NCI-H2107 treated with DMSO at 0.1 percent for 48 hours (cell line): ENCODE measurements at regions not wholly inside any gene's neighbourhood (a gene's known extent, or its start where the extent isn't known, plus 50 kb on each side); places are given as distances from the start of the nearest gene placed in this dataset.
"Not testable (repeated sequence)": the region's sequence is repeated elsewhere in the genome, so short reads cannot be mapped to it uniquely, and the experiment has no call there.

Source experiments
- DNase-seq: peaks from one replicate; lab custom pipeline; 2025; ENCODE audit not compliant: unreplicated experiment; lab: John Stamatoyannopoulos, UW

GRCh38 chr11:114802878-114803277, 124.6 kb downstream of the NXPE2 start:
- no peak for DNase-seq

DNA sequence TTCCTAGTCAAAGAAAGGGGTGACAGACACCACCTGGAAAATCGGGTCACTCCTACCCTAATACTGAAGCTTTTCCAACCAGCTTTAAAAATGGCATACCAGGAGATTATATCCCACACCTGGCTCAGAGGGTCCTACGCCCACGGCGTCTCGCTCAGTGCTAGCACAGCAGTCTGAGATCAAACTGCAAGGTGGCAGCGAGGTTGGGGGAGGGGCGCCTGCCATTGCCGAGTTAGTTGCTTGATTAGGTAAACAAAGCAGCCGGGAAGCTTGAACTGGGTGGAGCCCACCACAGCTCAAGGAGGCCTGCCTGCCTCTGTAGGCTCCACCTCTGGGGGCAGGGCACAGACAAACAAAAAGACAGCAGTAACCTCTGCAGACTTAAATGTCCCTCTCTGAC, 127.1 kb downstream of the NXPE2 start:
- DNase-seq = not testable (repeated sequence)

- no peak for DNase-seq
Measured at GRCh38 chr11:114811971-114812370, 133.6 kb downstream of the NXPE2 start.

GRCh38 chr11:114812733-114813132, 134.4 kb downstream of the NXPE2 start:
- no peak for DNase-seq

DNA sequence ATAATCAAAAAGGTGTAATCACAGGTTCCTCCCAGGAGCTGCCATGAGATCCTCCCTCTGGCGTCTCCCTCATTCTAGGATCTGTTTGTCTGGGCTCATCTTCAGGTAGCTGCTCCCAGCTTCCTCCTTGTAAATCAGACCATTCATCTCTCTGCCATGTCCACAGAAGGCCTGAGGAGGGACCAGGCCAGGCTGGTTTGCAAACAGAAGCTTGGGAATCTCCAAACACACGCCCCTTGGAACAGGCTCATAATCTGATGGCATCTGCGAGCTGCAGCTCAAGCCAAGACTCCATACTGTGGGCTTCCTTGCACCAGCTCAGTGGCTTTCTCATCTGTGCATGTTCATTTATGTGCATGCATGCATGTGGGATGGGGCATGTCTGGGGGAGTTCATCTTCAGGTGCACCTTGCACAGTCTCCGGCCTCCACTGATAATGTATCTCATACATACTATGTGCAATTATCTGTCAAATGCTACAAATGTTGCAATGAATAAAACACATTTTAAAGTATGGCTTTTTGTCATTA, 134.9 kb downstream of the NXPE2 start:
- DNase-seq = no peak

DNA sequence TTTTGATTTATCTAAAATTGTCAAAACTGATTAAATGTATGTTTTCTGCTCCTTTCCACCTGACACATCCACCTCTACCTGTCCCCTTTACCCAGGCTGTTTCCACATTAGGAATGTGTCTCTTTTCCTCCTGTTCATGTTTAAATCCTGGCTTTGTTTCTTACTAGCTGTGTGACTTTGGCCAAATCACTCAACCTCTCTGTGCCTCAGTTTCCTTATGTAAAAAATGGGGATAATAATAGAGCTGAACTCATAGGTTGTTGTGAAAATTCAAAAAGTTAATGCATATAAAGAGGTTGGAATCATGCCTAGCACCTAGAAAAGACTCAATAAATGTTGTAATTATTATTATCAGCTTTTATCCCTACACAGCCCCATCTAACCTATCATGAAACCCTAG, 136.8 kb downstream of the NXPE2 start:
- DNase-seq = no peak

DNA sequence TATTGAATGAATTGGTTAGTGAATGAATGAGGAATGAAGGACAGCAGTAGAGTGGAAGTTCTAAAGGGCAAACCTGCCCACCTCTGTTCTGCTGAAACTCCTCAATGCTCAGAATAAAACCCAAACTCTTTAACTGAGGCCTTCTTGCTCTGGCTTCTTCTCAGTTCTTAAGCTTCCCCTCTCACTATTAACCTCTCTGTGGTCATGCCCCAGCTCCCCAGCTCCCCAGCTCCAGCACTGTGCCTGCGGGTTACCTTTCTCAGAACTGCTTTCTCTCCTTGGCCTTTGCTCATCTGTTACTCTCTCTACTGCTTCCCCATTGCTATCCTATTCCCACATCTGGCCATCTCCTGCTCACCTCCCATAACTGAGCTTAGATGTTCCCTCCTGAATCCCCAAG, 137.4 kb downstream of the NXPE2 start:
- no peak for DNase-seq

- no peak for DNase-seq
Measured at GRCh38 chr11:114816791-114817190, 138.5 kb downstream of the NXPE2 start.

DNA sequence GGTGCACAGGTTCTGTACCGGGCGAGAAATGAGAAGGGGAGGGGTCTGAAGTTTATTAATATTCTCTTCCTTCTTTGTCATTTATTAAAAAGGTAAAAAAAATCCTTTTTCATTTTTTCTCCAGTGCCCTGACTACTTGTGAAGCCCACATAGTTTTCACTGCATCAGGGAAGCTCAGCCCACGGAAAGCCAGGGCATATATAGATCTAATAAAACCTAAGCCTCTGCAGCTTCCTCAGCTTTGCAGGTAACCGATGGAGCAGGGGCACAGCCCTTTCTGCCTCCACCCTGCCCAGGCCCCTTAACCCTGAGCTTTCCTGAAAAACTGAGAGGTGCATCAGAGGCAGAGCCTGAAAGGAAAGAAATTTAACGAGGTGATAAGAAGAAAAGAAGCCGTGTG, 140.1 kb downstream of the NXPE2 start:
- DNase-seq = no peak

DNA sequence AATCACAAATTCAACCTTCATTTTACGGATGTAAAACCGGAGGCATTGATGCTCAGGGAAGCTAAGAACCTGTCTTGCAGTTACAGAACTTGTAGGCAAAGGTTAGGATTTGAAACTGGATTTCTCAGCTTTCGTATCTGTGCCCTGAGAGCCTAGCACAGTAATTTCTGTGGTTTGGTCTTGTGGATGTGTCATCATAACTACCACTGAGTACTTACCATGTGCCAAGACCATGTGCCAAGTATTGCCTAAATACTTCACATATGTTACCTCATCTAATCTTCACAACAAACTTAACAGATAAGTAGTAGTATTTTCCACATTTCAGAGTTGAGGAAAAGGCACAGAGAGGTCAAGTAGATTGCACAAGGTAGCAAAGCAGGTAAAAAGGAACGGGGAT, 140.7 kb downstream of the NXPE2 start:
- no peak for DNase-seq

DNA sequence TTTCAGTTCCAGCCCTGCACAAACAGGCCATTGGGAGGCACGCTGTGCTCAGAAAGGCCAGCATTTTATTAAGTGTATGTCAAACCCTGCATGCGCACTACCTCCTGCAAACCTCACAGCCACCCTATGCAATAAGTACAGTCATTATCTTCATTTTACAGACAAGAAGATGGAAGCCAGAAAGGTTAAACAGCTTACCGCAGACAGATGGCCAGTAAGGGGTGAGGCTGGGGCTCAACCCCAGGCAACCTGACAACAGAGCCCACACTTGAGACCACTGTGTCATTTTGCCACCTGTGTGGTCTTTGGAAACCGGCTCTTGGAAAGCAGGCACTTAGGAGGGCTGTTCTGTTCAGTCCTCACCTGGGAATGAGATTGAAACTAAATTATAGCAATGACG, 142.3 kb downstream of the NXPE2 start:
- DNase-seq = no peak

- peak; percentile 9 for DNase-seq
Measured at GRCh38 chr11:114821621-114822412, 143.5 kb downstream of the NXPE2 start.

GRCh38 chr11:114826910-114827442, 148.6 kb downstream of the NXPE2 start:
- no peak for DNase-seq

DNA sequence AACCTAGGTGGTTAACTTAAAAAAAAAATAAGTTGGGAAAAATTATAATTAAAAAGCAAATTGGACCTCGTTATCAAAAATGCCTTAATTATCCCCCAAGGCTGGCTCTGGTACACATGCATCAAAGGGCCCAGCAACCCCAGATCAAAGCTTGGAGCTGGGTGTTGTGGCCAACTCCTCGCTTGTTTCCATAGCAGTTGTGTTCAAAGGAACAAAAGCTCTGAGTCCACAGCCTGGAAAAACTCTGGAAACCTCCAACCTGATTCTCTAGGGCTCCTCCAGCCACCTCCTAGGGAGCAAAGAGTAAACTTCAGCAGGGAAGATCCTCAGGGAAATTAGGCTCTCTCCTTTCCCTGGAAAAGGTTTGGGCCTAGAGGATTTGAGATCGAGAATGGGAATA, 149.4 kb downstream of the NXPE2 start:
- DNase-seq = no peak

GRCh38 chr11:114832532-114833125, 154.3 kb downstream of the NXPE2 start:
- peak; percentile 71 for DNase-seq

DNA sequence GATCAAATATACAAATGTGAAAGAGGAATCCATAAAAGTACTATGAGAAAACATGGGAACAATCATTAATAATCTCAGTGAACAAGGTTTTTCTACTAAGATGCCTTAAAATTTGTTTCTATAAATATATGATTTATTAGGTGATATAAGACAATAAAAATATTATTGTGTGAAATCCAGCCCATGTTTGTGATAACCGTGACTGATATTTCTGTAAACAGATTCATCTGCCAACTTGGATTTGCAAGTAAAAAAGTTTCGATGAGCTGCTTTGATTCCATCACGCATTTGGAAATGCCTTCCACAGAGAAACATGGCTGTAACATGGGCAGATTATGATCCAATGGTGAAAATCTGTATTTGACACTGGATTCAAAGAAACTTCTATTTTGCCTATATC, 157.8 kb downstream of the NXPE2 start:
- DNase-seq = no peak

DNA sequence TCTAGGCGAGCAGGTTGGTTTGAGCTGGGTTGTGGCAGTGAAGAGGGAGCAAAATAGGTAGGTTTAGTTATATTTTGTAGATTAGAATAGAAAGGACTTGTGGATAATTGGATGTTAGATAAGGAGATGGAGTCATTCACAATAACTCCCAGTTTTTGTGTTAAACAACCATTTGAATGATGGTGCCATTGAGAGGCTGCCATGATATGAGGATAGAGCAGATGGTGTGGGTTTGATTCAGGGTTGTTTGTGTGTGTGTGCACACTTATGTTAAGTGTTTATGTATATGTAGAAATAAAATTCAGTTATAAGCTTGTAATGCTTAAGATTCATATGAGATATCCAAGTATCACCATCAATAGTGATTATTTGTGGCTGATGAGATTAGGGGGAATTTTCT, 166.6 kb downstream of the NXPE2 start:
- DNase-seq = no peak

DNA sequence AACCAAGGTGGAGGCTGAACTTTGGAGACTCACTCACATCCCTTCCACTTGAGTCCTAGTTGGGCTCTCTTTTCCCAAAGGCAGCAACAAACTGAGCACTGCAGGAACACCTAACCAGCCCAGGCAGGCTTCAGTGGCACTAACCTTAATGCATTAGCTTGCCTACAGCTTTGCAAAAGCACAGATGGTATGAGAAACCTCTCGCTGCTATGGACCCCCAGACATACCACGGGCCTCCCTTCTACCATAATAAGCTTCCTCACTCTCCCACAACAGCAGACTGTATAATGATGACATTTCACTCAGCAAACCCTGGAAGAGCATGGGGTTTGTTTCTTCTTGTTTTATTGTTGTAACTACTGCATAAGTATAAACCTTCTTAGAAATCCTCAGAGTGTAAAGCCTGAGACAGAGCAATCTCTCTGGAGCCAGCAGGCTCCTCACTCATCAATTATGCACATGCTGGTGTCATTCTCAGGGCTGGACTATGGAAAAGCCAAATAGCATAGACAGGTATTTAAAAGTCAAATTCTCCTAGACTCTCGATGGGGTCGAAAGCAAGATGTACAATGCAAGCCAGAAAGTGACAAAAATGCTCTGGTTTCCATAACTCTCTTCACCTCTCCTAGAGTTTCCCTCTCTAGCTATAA, 167.6 kb downstream of the NXPE2 start:
- DNase-seq = no peak

GRCh38 chr11:114846416-114846791, 168.1 kb downstream of the NXPE2 start:
- DNase-seq = peak; percentile 44

DNA sequence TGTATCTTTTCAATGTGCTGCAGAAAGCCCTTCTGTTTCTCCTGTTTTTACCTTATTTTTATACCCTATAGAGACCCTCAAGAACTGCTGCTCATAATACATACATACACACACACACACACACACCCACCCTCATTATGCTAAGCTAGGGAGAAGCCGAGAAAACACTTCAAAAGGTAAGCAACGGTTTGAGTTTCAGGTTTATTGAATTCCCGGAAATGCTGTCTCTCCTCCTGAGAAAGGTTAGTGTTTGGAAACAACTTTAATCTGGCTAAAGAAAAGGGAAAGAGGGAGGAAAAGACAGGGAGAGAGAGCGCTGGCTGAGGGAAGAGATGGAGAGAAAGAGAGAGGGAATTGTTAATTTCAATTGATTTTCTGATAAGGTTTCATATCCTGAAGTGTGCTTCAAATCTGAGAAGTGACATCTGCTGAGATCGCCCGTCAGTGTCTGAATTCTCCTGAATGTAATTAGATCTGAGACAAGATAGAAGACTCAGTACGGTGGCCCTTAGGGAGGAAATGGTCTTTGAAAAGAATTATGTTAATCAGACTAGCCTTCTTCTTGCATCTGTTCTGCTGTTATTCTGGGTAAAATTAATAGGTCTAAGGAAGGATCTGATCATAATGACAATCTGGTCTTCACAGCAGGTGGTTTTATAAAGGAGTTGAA, 169.1 kb downstream of the NXPE2 start:
- DNase-seq = peak; percentile 29

- DNase-seq = no peak
Measured at GRCh38 chr11:114848027-114848426, 169.7 kb downstream of the NXPE2 start.
